Stimulated activated CD8-positive, alpha-beta memory T cell treated with anti-CD3 and anti-CD28 coated beads, Interleukin-7, amount 100 ng/mL, for 48 hours (primary cell): ENCODE measurements at regions not wholly inside any gene's neighbourhood (a gene's known extent, or its start where the extent isn't known, plus 50 kb on each side); places are given as distances from the start of the nearest gene placed in this dataset.

Source experiments
- DNase-seq, 2 donors: peaks; one replicate each; pipeline ENCODE4 v3.0.0-alpha.2; 2020; ENCODE audit warnings: low read depth in 1 of 2; ENCODE audit errors: extremely low read depth in 1 of 2

- no peak for DNase-seq
Observed at GRCh38 chr5:124692950-124693349, 53.5 kb downstream of the ZNF608 start.

DNA sequence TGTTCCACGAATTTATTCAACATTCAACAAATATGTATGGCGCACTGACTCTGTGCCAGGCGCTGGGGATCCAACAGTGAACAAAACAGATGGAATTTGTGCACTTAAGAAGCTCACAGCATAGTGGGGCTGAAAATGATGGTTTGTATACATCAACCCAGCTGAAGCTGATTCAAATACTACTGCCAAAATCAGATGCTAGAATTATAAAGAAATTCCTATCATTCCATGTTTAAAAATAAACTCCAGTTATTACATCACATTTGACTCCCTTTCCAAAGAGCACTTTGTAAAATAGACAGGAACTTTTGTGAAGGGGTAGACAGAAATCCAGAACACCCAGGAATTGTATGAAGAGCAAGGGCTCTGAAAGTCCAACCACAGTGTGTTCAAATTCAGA is 54.1 kb downstream of the ZNF608 start:
- DNase-seq = no peak

DNA sequence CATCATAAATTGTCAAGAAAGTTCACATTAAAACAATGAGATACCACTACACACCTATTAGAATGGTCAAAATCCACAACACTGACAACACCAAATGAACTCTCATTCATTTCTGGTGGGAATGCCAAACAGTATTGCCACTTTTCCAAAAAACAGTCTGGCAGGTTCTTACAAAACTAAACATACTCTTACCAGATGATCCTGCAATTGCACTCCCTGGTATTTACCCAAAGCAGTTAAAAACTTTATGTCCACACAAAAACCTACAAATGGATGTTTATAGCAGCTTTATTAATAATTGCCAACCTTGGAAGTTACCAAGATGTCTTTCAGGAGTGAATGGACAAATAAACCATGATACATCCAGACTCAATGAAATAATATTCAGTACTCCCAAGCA is 56.8 kb downstream of the ZNF608 start:
- no peak for DNase-seq

GRCh38 chr5:124686239-124687004 is 60.0 kb downstream of the ZNF608 start:
- DNase-seq = no peak

DNA sequence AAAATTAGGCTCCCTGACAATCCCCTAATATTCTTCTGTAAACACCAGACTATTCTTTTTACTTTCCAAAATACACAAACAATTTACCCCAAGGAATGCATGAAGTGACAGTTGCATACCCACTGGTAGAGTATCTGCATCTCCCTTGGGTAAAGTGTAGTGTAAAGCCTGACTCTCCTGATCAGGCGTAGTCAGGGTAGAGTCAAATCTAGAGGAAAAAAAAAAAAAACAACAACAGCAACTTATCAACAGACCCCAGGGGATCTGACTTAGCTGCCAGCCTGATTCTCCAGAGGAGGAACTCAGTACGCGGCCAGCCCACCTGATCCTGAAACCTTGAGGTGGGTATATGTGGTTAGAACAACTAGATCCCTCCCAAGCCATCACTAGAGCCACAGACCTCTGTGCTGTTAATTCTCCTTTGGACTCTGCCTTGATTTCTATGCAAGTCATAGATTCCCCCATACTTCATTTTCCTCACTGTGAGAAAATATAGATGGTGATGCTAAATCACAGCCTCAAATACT is 61.0 kb downstream of the ZNF608 start:
- DNase-seq = no peak

- DNase-seq = no peak
Observed at GRCh38 chr5:124683917-124684555, 62.4 kb downstream of the ZNF608 start.

- DNase-seq = no peak
Observed at GRCh38 chr5:124679578-124680199, 66.8 kb downstream of the ZNF608 start.

DNA sequence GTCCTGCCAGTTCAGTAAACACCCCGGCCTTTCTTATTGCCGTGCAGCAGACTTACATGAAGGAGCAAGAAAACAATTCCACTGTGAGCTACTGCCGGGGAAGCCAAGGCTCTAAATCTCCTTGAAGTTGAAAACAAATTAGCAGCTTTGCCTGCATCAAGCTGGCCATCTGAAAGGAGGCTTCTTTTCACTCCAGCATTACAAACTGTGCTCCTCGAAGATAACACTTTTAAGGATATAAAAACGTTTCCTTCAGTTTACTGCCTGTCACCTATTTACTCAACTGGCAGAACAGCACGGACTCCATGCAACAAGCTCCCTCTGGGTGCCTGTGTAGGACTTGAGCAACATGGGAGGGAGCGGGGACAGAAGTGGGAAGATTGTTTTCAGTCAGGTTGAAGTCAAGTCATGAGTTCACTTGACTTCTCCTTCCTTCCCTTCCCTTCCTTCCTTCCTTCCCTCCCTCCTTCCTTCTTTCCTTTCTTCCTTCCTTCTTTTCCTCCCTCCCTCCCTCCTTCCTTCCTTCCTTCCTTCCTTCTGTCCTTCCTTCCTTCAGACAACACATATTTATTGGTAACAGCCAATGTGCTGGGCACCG is 67.4 kb downstream of the ZNF608 start:
- DNase-seq = no peak

DNA sequence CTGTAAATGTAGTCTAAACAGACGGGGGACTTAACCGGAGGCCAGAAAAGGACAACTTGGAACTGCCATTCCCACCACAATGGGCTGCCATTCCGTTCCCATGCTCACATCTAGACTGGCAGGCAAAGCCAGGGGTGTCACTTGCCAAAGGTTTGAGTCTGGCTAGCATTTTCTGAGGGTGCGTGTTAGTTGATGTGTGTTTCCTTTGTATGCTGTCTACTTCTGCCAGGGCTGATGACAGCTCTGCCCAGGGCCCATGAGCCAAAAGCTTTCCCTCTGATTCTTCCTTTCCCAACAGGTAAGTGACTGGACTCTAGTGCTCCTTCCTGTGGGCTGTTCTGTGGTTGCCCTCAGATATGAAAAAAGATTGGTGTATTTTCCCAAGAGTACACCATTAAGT is 68.0 kb downstream of the ZNF608 start:
- no peak for DNase-seq

- DNase-seq = no peak
Observed at GRCh38 chr5:124677374-124678351, 68.8 kb downstream of the ZNF608 start.

- no peak for DNase-seq
Observed at GRCh38 chr5:124675931-124676846, 70.2 kb downstream of the ZNF608 start.

DNA sequence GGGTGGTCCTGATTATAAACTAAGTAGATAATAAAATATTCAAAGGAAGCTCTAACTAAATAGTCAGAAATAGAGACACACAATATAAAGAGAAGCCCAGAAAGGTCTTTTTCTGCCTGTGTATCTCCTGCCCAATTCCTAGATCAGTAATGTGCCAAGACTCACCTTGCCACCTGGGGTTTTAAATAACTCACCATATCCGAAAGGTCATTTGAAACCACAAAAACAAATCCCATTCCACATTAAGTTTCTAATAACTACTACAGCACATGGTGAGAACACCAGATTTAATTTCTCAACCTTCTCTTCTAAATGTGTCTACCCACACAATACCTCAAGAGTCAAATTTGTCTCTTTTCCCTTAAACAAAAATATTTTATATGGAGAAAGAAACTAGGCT is 75.2 kb downstream of the ZNF608 start:
- no peak for DNase-seq

- no peak for DNase-seq
Observed at GRCh38 chr5:124670722-124671184, 75.7 kb downstream of the ZNF608 start.

GRCh38 chr5:124669956-124670721 is 76.3 kb downstream of the ZNF608 start:
- DNase-seq = no peak

DNA sequence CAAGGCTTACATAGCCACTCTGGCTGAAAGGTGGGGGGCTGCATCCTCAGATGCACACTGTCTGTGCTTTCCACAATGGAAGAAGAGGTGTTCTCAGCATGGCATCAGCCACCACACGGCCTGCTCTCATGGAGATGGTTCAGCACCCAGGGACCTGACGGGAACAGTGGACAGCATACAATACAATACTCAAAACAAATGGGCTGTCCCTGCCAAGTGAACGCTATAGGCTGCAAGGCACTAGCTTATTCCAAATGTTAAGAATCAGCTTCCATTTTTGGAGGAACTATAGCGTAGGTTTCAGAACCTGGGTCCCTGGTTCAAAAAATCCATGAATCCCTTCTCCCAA is 77.2 kb downstream of the ZNF608 start:
- no peak for DNase-seq

DNA sequence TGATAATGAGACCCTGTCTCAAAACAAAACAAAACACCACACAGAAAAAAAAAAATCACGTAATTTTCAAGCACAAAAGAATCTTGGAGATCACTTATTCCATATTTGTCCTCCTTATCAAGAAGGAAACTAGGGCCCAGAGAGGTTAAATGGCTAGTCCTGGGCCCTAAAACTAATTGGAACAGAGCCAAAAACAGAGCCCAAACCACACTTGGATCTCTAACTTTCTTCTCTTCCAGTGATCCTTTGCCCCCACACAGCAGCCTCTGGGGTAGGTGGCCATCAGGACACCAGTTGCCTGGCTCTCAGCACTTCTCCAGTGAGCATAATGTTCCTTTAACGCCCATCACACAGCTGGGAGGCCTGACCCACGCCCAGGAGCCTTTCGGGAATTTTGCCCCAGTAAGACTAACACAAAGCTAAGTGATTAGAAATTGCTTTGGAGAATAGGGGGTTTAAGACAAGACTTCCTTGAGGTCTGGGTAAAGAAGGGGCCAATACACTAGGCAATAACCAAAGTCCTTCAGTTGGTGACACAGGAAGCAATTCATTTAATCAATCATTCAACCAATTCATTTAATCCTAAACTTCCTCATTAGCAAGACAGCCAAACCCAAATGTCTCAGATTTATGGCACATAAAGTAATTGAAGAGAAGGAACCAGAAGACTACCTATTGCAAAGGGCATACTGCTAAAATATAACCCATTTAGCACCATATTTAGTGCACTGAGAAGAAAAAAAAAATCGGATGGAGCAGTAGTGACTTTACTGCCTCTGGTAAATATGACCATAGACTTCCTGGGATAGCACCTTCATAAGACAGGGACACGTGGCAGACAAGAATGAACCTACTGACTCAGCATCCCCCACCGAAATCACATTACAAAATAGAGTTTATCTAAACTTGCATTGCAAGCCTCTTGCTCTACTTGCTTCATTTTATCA is 77.8 kb downstream of the ZNF608 start:
- DNase-seq = no peak

GRCh38 chr5:124665625-124666024 is 80.8 kb downstream of the ZNF608 start:
- no peak for DNase-seq
